Small intestine (tissue), 7 donors: ENCODE measurements at regions not wholly inside any gene's neighbourhood (a gene's known extent, or its start where the extent isn't known, plus 50 kb on each side); places are given as distances from the start of the nearest gene placed in this dataset.
"Not testable (repeated sequence)": the region's sequence is repeated elsewhere in the genome, so short reads cannot be mapped to it uniquely, and the experiment has no call there.

Experiments used
- DNase-seq, 2 donors: peaks; one replicate each; pipeline versions ENCODE4 v3.0.0 to v3.0.0-alpha.2; 2013
- FAIRE-seq: peaks from 2 replicates; lab custom pipeline; 2012; peaks lifted over from hg19 to GRCh38; lab: Jason Lieb, UNC
- H3K27ac ChIP-seq, 3 donors: one replicate each; pipeline ENCODE4 v1.5.1; 2013; ENCODE audit warnings: low read length in 2 of 3, mild to moderate bottlenecking in 2 of 3, control low read depth in 1 of 3, inconsistent platforms in 1 of 3, low read depth in 1 of 3, moderate library complexity in 1 of 3
- H3K27me3 ChIP-seq, 3 donors: one replicate each; pipeline ENCODE4 v1.6.1; 2013; ENCODE audit warnings: low read length in 3 of 3, inconsistent platforms in 1 of 3; ENCODE audit not compliant: control insufficient read depth in 3 of 3, insufficient read depth in 3 of 3
- H3K36me3 ChIP-seq, 3 donors: one replicate each; pipeline ENCODE4 v1.6.1; 2013; ENCODE audit warnings: low read length in 3 of 3, inconsistent platforms in 1 of 3, low read depth in 1 of 3, mild to moderate bottlenecking in 1 of 3, moderate library complexity in 1 of 3; ENCODE audit not compliant: control insufficient read depth in 3 of 3, insufficient read depth in 2 of 3
- H3K4me1 ChIP-seq, 3 donors: one replicate each; pipeline ENCODE4 v1.6.1; 2013; ENCODE audit warnings: low read length in 2 of 3, inconsistent platforms in 1 of 3, low read depth in 1 of 3, mild to moderate bottlenecking in 1 of 3, moderate library complexity in 1 of 3; ENCODE audit not compliant: control insufficient read depth in 3 of 3, insufficient read depth in 2 of 3
- H3K4me3 ChIP-seq, 3 donors: one replicate each; pipeline ENCODE4 v1.5.1; 2013; ENCODE audit warnings: low read length in 3 of 3, control low read depth in 1 of 3, inconsistent platforms in 1 of 3, low read depth in 1 of 3, mild to moderate bottlenecking in 1 of 3, moderate library complexity in 1 of 3
- H3K9me3 ChIP-seq, 2 donors: one replicate each; pipeline ENCODE4 v1.6.1; 2013; ENCODE audit warnings: low read depth in 1 of 2, low read length in 1 of 2; ENCODE audit not compliant: control insufficient read depth in 2 of 2, insufficient read depth in 1 of 2
- WGBS, 3 donors: extraction: QIAGEN DNeasy Blood & Tissue Kit; methylation state at CpG; one replicate each; pipeline ENCODE4 v1.1.7; 2013; 5-methylcytosine and 5-hydroxymethylcytosine counted together
- donor health status: healthy with polysubstance abuse.
- donor health status: control.
- donor health status: control.
- donor health status: Bipolar disorder and iron deficiency.
- donor health status: healthy.

GRCh38 chr2:7384773-7385349, 467.6 kb downstream of the RNF144A start:
- Histone ChIP-seq H3K27me3 (peaks cover 0 to 5% (median 0%) of the 10 kb centered on the region in 3 donors), H3K4me1 (no peaks in the 10 kb centered on the region), H3K4me3 (no peak overlapping the region), H3K36me3 (no peaks in the 10 kb centered on the region), H3K27ac (no peak overlapping the region), H3K9me3 (no peaks in the 10 kb centered on the region)
- DNase-seq: no peak
- no peak for FAIRE-seq
- 79 to 82% (median 82%) methylated on average over 11 of the region's 11 CpGs for WGBS, 3 donors

GRCh38 chr2:7390311-7390710, 473.1 kb downstream of the RNF144A start:
- not testable (repeated sequence) for H3K4me1 ChIP-seq, H3K27ac ChIP-seq, H3K27me3 ChIP-seq, DNase-seq, FAIRE-seq, H3K9me3 ChIP-seq, H3K36me3 ChIP-seq, H3K4me3 ChIP-seq
- 86 to 88% (median 87%) methylated on average over 4 of the region's 4 CpGs for WGBS, 3 donors

GRCh38 chr2:7392076-7392787, 475.0 kb downstream of the RNF144A start:
- H3K27ac ChIP-seq: no peak overlapping the region
- 56 to 81% (median 68%) methylated on average over 11 of the region's 11 CpGs for WGBS, 3 donors
- H3K9me3 ChIP-seq: no peaks in the 10 kb centered on the region
- FAIRE-seq: no peak
- no peaks in the 10 kb centered on the region for H3K4me1 ChIP-seq
- H3K27me3 ChIP-seq: peaks cover 0 to 5% (median 4%) of the 10 kb centered on the region in 3 donors
- no peak overlapping the region for H3K4me3 ChIP-seq
- DNase-seq: no peak
- no peaks in the 10 kb centered on the region for H3K36me3 ChIP-seq

GRCh38 chr2:7394195-7394594, 477.0 kb downstream of the RNF144A start:
- H3K9me3 ChIP-seq: no peaks in the 10 kb centered on the region
- no peaks in the 10 kb centered on the region for H3K4me1 ChIP-seq
- DNase-seq (no peak), FAIRE-seq (no peak)
- peaks cover 0 to 5% (median 4%) of the 10 kb centered on the region in 3 donors for H3K27me3 ChIP-seq
- WGBS, 3 donors: 82 to 88% (median 85%) methylated on average over 3 of the region's 3 CpGs
- no peak overlapping the region for H3K4me3 ChIP-seq
- no peak overlapping the region for H3K27ac ChIP-seq
- no peaks in the 10 kb centered on the region for H3K36me3 ChIP-seq

- Histone ChIP-seq H3K4me3 (no peak overlapping the region), H3K27ac (no peak overlapping the region), H3K9me3 (no peaks in the 10 kb centered on the region), H3K4me1 (no peaks in the 10 kb centered on the region), H3K36me3 (no peaks in the 10 kb centered on the region), H3K27me3 (no peaks in the 10 kb centered on the region)
- 30 to 50% (median 34%) methylated on average over 4 of the region's 4 CpGs for WGBS, 3 donors
- FAIRE-seq (no peak), DNase-seq (no peak)
These were observed 483.4 kb downstream of the RNF144A start for GRCh38 chr2:7400628-7401027.

GRCh38 chr2:7403092-7403775, 486.0 kb downstream of the RNF144A start:
- H3K9me3 ChIP-seq: no peaks in the 10 kb centered on the region
- peaks cover 0 to 5% (median 0%) of the 10 kb centered on the region in 3 donors for H3K27me3 ChIP-seq
- H3K4me1 ChIP-seq: no peaks in the 10 kb centered on the region
- 86 to 94% (median 89%) methylated on average over 6 of the region's 6 CpGs for WGBS, 3 donors
- no peak for FAIRE-seq
- no peak for DNase-seq
- H3K27ac ChIP-seq: no peak overlapping the region
- no peak overlapping the region for H3K4me3 ChIP-seq
- no peaks in the 10 kb centered on the region for H3K36me3 ChIP-seq

- Histone ChIP-seq H3K27me3 (peaks cover 0 to 5% (median 0%) of the 10 kb centered on the region in 3 donors), H3K4me1 (no peaks in the 10 kb centered on the region), H3K9me3 (no peaks in the 10 kb centered on the region), H3K36me3 (no peaks in the 10 kb centered on the region), H3K27ac (no peak overlapping the region), H3K4me3 (no peak overlapping the region)
- DNase-seq (no peak), FAIRE-seq (no peak)
- 71 to 83% (median 82%) methylated on average over 9 of the region's 9 CpGs for WGBS, 3 donors
These were observed 488.9 kb downstream of the RNF144A start for GRCh38 chr2:7405861-7406715.

- Histone ChIP-seq H3K36me3 (no peaks in the 10 kb centered on the region), H3K9me3 (no peaks in the 10 kb centered on the region), H3K27me3 (peaks cover 0 to 5% (median 0%) of the 10 kb centered on the region in 3 donors), H3K4me3 (no peak overlapping the region), H3K27ac (no peak overlapping the region), H3K4me1 (no peaks in the 10 kb centered on the region)
- FAIRE-seq (no peak), DNase-seq (no peak)
- 89 to 93% (median 91%) methylated on average over 7 of the region's 7 CpGs for WGBS, 3 donors
These were observed 489.8 kb downstream of the RNF144A start for GRCh38 chr2:7407001-7407400.
